H1 (cell line): ENCODE measurements at regions not wholly inside any gene's neighbourhood (a gene's known extent, or its start where the extent isn't known, plus 50 kb on each side); places are given as distances from the start of the nearest gene placed in this dataset.

ENCODE experiments used
- CTCF ChIA-PET: fragments of 300-600 bp; sonication (Branson Sonifier 250); formaldehyde crosslinking; loops from one replicate; lab custom pipeline; 2021; ENCODE audit not compliant: partially characterized antibody; lab: Charles Lee
- POLR2A ChIA-PET: fragments of 300-600 bp; sonication (Branson Sonifier 250); formaldehyde crosslinking; loops from one replicate; lab custom pipeline; 2021; ENCODE audit warnings: inconsistent platforms; ENCODE audit not compliant: partially characterized antibody; lab: Charles Lee
- DNase-seq, 2 experiments: peaks; one replicate each; pipeline versions ENCODE4 v3.0.0 to v3.0.0-alpha.2; 2010 to 2022; ENCODE audit warnings: low spot score in 2 of 2, low read depth in 1 of 2, mixed read lengths in 1 of 2
- FAIRE-seq: peaks from 2 replicates; lab custom pipeline; 2011; peaks lifted over from hg19 to GRCh38; lab: Jason Lieb, UNC
- H2AFZ ChIP-seq: 2 replicates; pipeline ENCODE4 v1.8.1; 2012; ENCODE audit warnings: low read length, inconsistent platforms
- H2AK5ac ChIP-seq: 2 replicates; pipeline ENCODE4 v1.6.1; 2013; ENCODE audit warnings: low read depth, low read length
- H2BK120ac ChIP-seq: replicated peaks from 2 replicates; pipeline ENCODE3; 2013; ENCODE audit warnings: low read depth, low read length, inconsistent platforms
- H2BK12ac ChIP-seq: 2 replicates; pipeline ENCODE4 v1.6.1; 2013; ENCODE audit warnings: low read depth, low read length
- H2BK15ac ChIP-seq: 2 replicates; pipeline ENCODE4 v1.6.1; 2013; ENCODE audit warnings: low read length
- H2BK20ac ChIP-seq: 2 replicates; pipeline ENCODE4 v1.6.1; 2013; ENCODE audit warnings: low read length
- H2BK5ac ChIP-seq: 2 replicates; pipeline ENCODE4 v1.6.1; 2013; ENCODE audit warnings: low read depth, low read length
- H3K14ac ChIP-seq: 2 replicates; pipeline ENCODE4 v1.6.1; 2013; ENCODE audit warnings: inconsistent platforms; ENCODE audit not compliant: insufficient read length
- H3K18ac ChIP-seq: 2 replicates; pipeline ENCODE4 v1.6.1; 2013; ENCODE audit warnings: low read length; ENCODE audit errors: extremely low read depth
- H3K23ac ChIP-seq: 2 replicates; pipeline ENCODE4 v1.6.1; 2013; ENCODE audit warnings: inconsistent platforms; ENCODE audit not compliant: insufficient read length
- H3K23me2 ChIP-seq: 2 replicates; pipeline ENCODE4 v1.6.1; 2013; ENCODE audit warnings: low read depth, low read length
- H3K27ac ChIP-seq: 2 replicates; pipeline ENCODE4 v1.6.1; 2011; ENCODE audit warnings: low read depth, low read length, inconsistent platforms
- H3K27me3 ChIP-seq, 4 experiments: replicated peaks in 1 of 4; 1 replicate in 1 of 4; 2 replicates in 3 of 4; pipeline versions ENCODE4 v1.6.1 to v1.8.1; 2011 to 2013; ENCODE audit warnings: low read length in 3 of 4, mild to moderate bottlenecking in 3 of 4, inconsistent platforms in 2 of 4, mixed read lengths in 2 of 4, moderate library complexity in 1 of 4; ENCODE audit not compliant: control insufficient read depth in 3 of 4, insufficient read depth in 3 of 4; ENCODE audit errors: extremely low read depth in 1 of 4
- H3K36me3 ChIP-seq, 4 experiments: 2 replicates each; pipeline versions ENCODE4 v1.6.1 to v1.8.1; 2011 to 2013; ENCODE audit warnings: mild to moderate bottlenecking in 4 of 4, low read length in 3 of 4, moderate library complexity in 2 of 4, control low read depth in 1 of 4, inconsistent platforms in 1 of 4; ENCODE audit not compliant: insufficient read depth in 4 of 4, control insufficient read depth in 2 of 4
- H3K4ac ChIP-seq: replicated peaks from 2 replicates; pipeline ENCODE3; 2013; ENCODE audit warnings: low read length, low read depth, mixed read lengths, inconsistent platforms; ENCODE audit not compliant: insufficient read length
- H3K4me1 ChIP-seq, 4 experiments: replicated peaks in 1 of 4; 1 replicate in 1 of 4; 2 replicates in 3 of 4; pipeline versions ENCODE4 v1.6.1 to v1.8.1; 2011 to 2013; ENCODE audit warnings: low read length in 3 of 4, inconsistent platforms in 2 of 4, mixed read lengths in 1 of 4; ENCODE audit not compliant: insufficient read depth in 4 of 4, control insufficient read depth in 3 of 4
- H3K4me2 ChIP-seq, 2 experiments: 2 replicates each; pipeline versions ENCODE4 v1.6.1 to v1.8.1; 2011 to 2013; ENCODE audit warnings: low read depth in 2 of 2, low read length in 2 of 2, control low read depth in 1 of 2, inconsistent platforms in 1 of 2, mild to moderate bottlenecking in 1 of 2; ENCODE audit not compliant: insufficient read depth in 1 of 2
- H3K4me3 ChIP-seq, 4 experiments: fragments of 200-600, 300-600 bp in 1 of 4; sonication (generic), shearing (Covaris generic), sonication (Bioruptor Twin) in 1 of 4; 2 replicates each; pipeline versions ENCODE4 v1.5.1 to v1.8.1; 2011 to 2016; ENCODE audit warnings: low read length in 4 of 4, low read depth in 3 of 4, control low read depth in 2 of 4, inconsistent platforms in 2 of 4, mild to moderate bottlenecking in 2 of 4, mixed read lengths in 1 of 4, moderate library complexity in 1 of 4; ENCODE audit not compliant: insufficient read depth in 2 of 4; ENCODE audit errors: extremely low read depth in 1 of 4
- H3K56ac ChIP-seq: replicated peaks from 2 replicates; pipeline ENCODE3; 2013; ENCODE audit warnings: low read depth, mild to moderate bottlenecking, mixed read lengths, low read length, inconsistent platforms; ENCODE audit not compliant: insufficient read length
- H3K79me1 ChIP-seq: 2 replicates; pipeline ENCODE4 v1.6.1; 2013; ENCODE audit warnings: low read depth, low read length, control low read depth
- H3K79me2 ChIP-seq, 2 experiments: 2 replicates each; pipeline versions ENCODE4 v1.6.1 to v1.8.1; 2012 to 2013; ENCODE audit warnings: low read length in 2 of 2, mild to moderate bottlenecking in 2 of 2, inconsistent platforms in 1 of 2; ENCODE audit not compliant: insufficient read depth in 2 of 2, control insufficient read depth in 1 of 2
- H3K9ac ChIP-seq, 4 experiments: replicated peaks in 1 of 4; 1 replicate in 1 of 4; 2 replicates in 3 of 4; pipeline versions ENCODE4 v1.6.1 to v1.8.1; 2011 to 2013; ENCODE audit warnings: low read depth in 3 of 4, low read length in 3 of 4, control low read depth in 2 of 4, mild to moderate bottlenecking in 2 of 4, moderate library complexity in 2 of 4, inconsistent platforms in 1 of 4; ENCODE audit errors: extremely low read depth in 1 of 4
- H3K9me3 ChIP-seq, 2 experiments: 2 replicates each; pipeline versions ENCODE4 v1.6.1 to v1.8.1; 2012 to 2013; ENCODE audit warnings: mild to moderate bottlenecking in 2 of 2, moderate library complexity in 2 of 2, control low read depth in 1 of 2, inconsistent platforms in 1 of 2, low read depth in 1 of 2, low read length in 1 of 2, mixed read lengths in 1 of 2; ENCODE audit not compliant: insufficient read depth in 2 of 2
- H4K20me1 ChIP-seq, 2 experiments: replicated peaks in 1 of 2; 2 replicates each; pipeline versions ENCODE3 to v1.8.1; 2011 to 2013; ENCODE audit warnings: inconsistent platforms in 2 of 2, low read length in 2 of 2, mild to moderate bottlenecking in 1 of 2; ENCODE audit not compliant: insufficient read depth in 2 of 2, control insufficient read depth in 1 of 2
- H4K5ac ChIP-seq: 2 replicates; pipeline ENCODE4 v1.6.1; 2013; ENCODE audit warnings: low read length, low read depth, mixed read lengths, inconsistent platforms; ENCODE audit not compliant: insufficient read length
- H4K8ac ChIP-seq: 2 replicates; pipeline ENCODE4 v1.8.0; 2013; ENCODE audit warnings: mild to moderate bottlenecking, moderate library complexity, low read length, inconsistent platforms; ENCODE audit not compliant: insufficient read depth; ENCODE audit errors: extremely low read depth
- H4K91ac ChIP-seq: replicated peaks from 2 replicates; pipeline ENCODE3; 2013; ENCODE audit warnings: low read length, mixed read lengths, inconsistent platforms; ENCODE audit not compliant: insufficient read length
- CEBPB ChIP-seq: IDR thresholded peaks from 2 replicates; pipeline ENCODE4 v1.6.1; 2012; ENCODE audit warnings: low read depth, low read length
- EGR1 ChIP-seq: IDR thresholded peaks from 2 replicates; pipeline ENCODE4 v1.6.1; 2011; ENCODE audit warnings: low read depth, low read length, borderline replicate concordance
- EZH2 ChIP-seq: fragments of 200-600 bp; sonication (generic); IDR thresholded peaks from 2 replicates; pipeline ENCODE4 v1.7.1; 2012; ENCODE audit warnings: low read depth, mild to moderate bottlenecking, moderate library complexity, low read length, inconsistent platforms; ENCODE audit not compliant: severe bottlenecking
- POLR2AphosphoS5 ChIP-seq: IDR thresholded peaks from 2 replicates; pipeline ENCODE4 v1.6.1; 2011; ENCODE audit warnings: low read depth, low read length
- SIX5 ChIP-seq: IDR thresholded peaks from 2 replicates; pipeline ENCODE4 v1.6.1; 2011; ENCODE audit warnings: mild to moderate bottlenecking, low read depth, low read length
- SP4 ChIP-seq: IDR thresholded peaks from 2 replicates; pipeline ENCODE4 v1.6.1; 2012; ENCODE audit warnings: low read length, inconsistent platforms
- TBP ChIP-seq: IDR thresholded peaks from 2 replicates; pipeline ENCODE4 v1.6.1; 2011; ENCODE audit warnings: low read depth, low read length, improper control_type of control experiment
- ZNF274 ChIP-seq: IDR thresholded peaks from 2 replicates; pipeline ENCODE4 v1.7.0; 2012; ENCODE audit warnings: low read length, borderline replicate concordance; ENCODE audit errors: extremely low read depth

DNA sequence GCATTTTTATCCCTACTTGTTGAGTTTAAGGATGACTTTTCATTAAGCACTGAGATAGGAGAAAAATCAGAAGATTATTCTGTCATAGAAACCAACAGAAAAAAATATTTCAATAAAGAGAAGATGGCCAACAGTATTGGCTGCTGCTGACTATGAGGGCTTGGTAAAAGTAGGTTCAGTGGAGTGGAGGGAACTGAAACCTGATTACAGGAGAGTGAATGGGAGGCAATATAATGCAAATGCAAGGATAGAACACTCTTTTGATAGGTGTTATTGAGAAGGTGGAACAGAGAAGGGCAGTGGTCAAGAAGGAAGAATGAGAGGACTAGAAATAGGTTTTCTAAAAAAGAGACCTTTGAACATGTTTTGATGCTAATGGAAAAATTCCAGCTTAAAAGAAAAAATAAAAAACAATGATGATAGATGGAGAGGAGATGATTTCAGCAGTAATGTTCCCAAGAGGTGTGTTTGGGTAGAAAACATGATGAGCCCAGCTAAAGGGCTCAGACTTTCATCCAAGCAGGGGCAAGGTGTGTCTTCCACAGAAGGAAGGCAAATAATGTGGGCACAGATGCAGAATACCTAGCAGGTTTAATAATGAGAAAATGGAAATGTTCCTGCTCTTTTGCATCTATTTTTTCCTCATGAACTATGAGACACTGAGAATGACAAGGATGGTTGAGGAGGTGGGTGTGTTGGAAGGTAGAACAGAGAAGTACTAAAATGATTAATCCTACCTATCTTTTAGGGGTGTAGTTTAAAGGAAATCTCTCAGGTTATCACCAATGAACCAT is 397.9 kb upstream of the GOLIM4 start:
- CTCF ChIA-PET = interaction anchor here (0.9 to 2.8 kb wide), 4 partner anchors 17 to 354 kb away, joined by 3 to 8 read pairs (median 4); no protein-coding TSS in a partner anchor

More for the DNA sequence above, 397.9 kb upstream of the GOLIM4 start:
- no peak for TF ChIP-seq SP4
- no peak for TF ChIP-seq CEBPB
- no peak for TF ChIP-seq ZNF274
- TF ChIP-seq EZH2 = no peak
- TF ChIP-seq SIX5 = no peak
- no peak for TF ChIP-seq EGR1
- TF ChIP-seq POLR2AphosphoS5 = no peak
- no peak for TF ChIP-seq TBP
- H3K18ac ChIP-seq = no peak overlapping the region
- no peak overlapping the region for H2BK5ac ChIP-seq
- H3K14ac ChIP-seq = no peak overlapping the region
- H2BK120ac ChIP-seq = no peak overlapping the region
- H2AK5ac ChIP-seq = no peak overlapping the region
- H3K23me2 ChIP-seq = no peaks in the 10 kb centered on the region; the same call in 1 of the 2 replicates
- no peak overlapping the region for H3K4me3 ChIP-seq
- no peaks in the 10 kb centered on the region for H3K36me3 ChIP-seq
- FAIRE-seq (peak; percentile 55), DNase-seq (no peak)
- H3K56ac ChIP-seq = no peak overlapping the region
- no peaks in the 10 kb centered on the region for H3K4me1 ChIP-seq
- H3K79me2 ChIP-seq = no peaks in the 10 kb centered on the region
- no peak overlapping the region for H2BK12ac ChIP-seq
- H4K20me1 ChIP-seq = no peaks in the 10 kb centered on the region
- no peak overlapping the region for H3K4ac ChIP-seq
- H3K9me3 ChIP-seq = no peaks in the 10 kb centered on the region
- no peak overlapping the region for H3K4me2 ChIP-seq
- no peak overlapping the region for H3K9ac ChIP-seq
- H4K91ac ChIP-seq = no peak overlapping the region
- H2BK20ac ChIP-seq = no peak overlapping the region
- no peaks in the 10 kb centered on the region for H3K79me1 ChIP-seq
- H3K23ac ChIP-seq = no peak overlapping the region
- no peak overlapping the region for H4K5ac ChIP-seq
- H3K27me3 ChIP-seq = no peaks in the 10 kb centered on the region
- H2AFZ ChIP-seq = no peak overlapping the region
- POLR2A ChIA-PET = no interaction called here
- H2BK15ac ChIP-seq = no peak overlapping the region
- H4K8ac ChIP-seq = no peak overlapping the region
- H3K27ac ChIP-seq = no peak overlapping the region
